ENCODE measurements at regions not wholly inside any gene's neighbourhood (a gene's known extent, or its start where the extent isn't known, plus 50 kb on each side); places are given as distances from the start of the nearest gene placed in this dataset.
A peak's percentile ranks its signal among the peaks of the same experiment; 100 is the strongest.

- Histone ChIP-seq H3K36me3 (ENCODE audit: control insufficient read depth, insufficient read depth, low read length) (no peaks in the 10 kb centered on the region), H3K27ac (ENCODE audit: low read length) (no peak overlapping the region), H3K4me1 (ENCODE audit: control insufficient read depth, insufficient read depth, low read length) (no peaks in the 10 kb centered on the region), H3K4me3 (ENCODE audit: low read length) (no peak overlapping the region), H3K27me3 (ENCODE audit: control insufficient read depth, insufficient read depth, low read length) (no peaks in the 10 kb centered on the region), H3K9me3 (ENCODE audit: control insufficient read depth, low read depth, low read length) (no peaks in the 10 kb centered on the region)
- no peak for DNase-seq
- 100% methylated on average over 3 of the region's 5 CpGs for WGBS (ENCODE audit: insufficient coverage, low lambda C conversion rate)
Observed at GRCh38 chr17:51486885-51487520, 226.7 kb downstream of the UTP18 start.

GRCh38 chr17:51487947-51488346 lies 227.6 kb downstream of the UTP18 start:
- Histone ChIP-seq H3K36me3 (ENCODE audit: control insufficient read depth, insufficient read depth, low read length) (no peaks in the 10 kb centered on the region), H3K4me3 (ENCODE audit: low read length) (no peak overlapping the region), H3K27me3 (ENCODE audit: control insufficient read depth, insufficient read depth, low read length) (no peaks in the 10 kb centered on the region), H3K9me3 (ENCODE audit: control insufficient read depth, low read depth, low read length) (no peaks in the 10 kb centered on the region), H3K27ac (ENCODE audit: low read length) (no peak overlapping the region), H3K4me1 (ENCODE audit: control insufficient read depth, insufficient read depth, low read length) (no peaks in the 10 kb centered on the region)
- DNase-seq = peak; percentile 5 to 7
- no CpG with 5 or more reads among the region's 14 CpGs for WGBS (ENCODE audit: insufficient coverage, low lambda C conversion rate)

- no peak for DNase-seq
- Histone ChIP-seq H3K27ac (ENCODE audit: low read length) (no peak overlapping the region), H3K27me3 (ENCODE audit: control insufficient read depth, insufficient read depth, low read length) (no peaks in the 10 kb centered on the region), H3K9me3 (ENCODE audit: control insufficient read depth, low read depth, low read length) (no peaks in the 10 kb centered on the region), H3K4me1 (ENCODE audit: control insufficient read depth, insufficient read depth, low read length) (no peaks in the 10 kb centered on the region), H3K36me3 (ENCODE audit: control insufficient read depth, insufficient read depth, low read length) (no peaks in the 10 kb centered on the region), H3K4me3 (ENCODE audit: low read length) (no peak overlapping the region)
- WGBS (ENCODE audit: insufficient coverage, low lambda C conversion rate) = 100% methylated on average over 1 of the region's 6 CpGs
Observed at GRCh38 chr17:51491416-51491815, 231.1 kb downstream of the UTP18 start.

- Histone ChIP-seq H3K36me3 (ENCODE audit: control insufficient read depth, insufficient read depth, low read length) (no peaks in the 10 kb centered on the region), H3K4me3 (ENCODE audit: low read length) (no peak overlapping the region), H3K4me1 (ENCODE audit: control insufficient read depth, insufficient read depth, low read length) (no peaks in the 10 kb centered on the region), H3K9me3 (ENCODE audit: control insufficient read depth, low read depth, low read length) (no peaks in the 10 kb centered on the region), H3K27me3 (ENCODE audit: control insufficient read depth, insufficient read depth, low read length) (no peaks in the 10 kb centered on the region), H3K27ac (ENCODE audit: low read length) (no peak overlapping the region)
- no CpG with 5 or more reads among the region's 2 CpGs for WGBS (ENCODE audit: insufficient coverage, low lambda C conversion rate)
- DNase-seq = no peak
Observed at GRCh38 chr17:51493206-51493605, 232.9 kb downstream of the UTP18 start.

- Histone ChIP-seq H3K9me3 (ENCODE audit: control insufficient read depth, low read depth, low read length) (no peaks in the 10 kb centered on the region), H3K4me3 (ENCODE audit: low read length) (no peak overlapping the region), H3K27me3 (ENCODE audit: control insufficient read depth, insufficient read depth, low read length) (no peaks in the 10 kb centered on the region), H3K36me3 (ENCODE audit: control insufficient read depth, insufficient read depth, low read length) (no peaks in the 10 kb centered on the region), H3K4me1 (ENCODE audit: control insufficient read depth, insufficient read depth, low read length) (no peaks in the 10 kb centered on the region), H3K27ac (ENCODE audit: low read length) (no peak overlapping the region)
- DNase-seq = no peak
- WGBS (ENCODE audit: insufficient coverage, low lambda C conversion rate) = 15% methylated on average over 1 of the region's 1 CpG
Observed at GRCh38 chr17:51496378-51496777, 236.0 kb downstream of the UTP18 start.

GRCh38 chr17:51499897-51500296 lies 239.6 kb downstream of the UTP18 start:
- H3K36me3 ChIP-seq (ENCODE audit: control insufficient read depth, insufficient read depth, low read length) = no peaks in the 10 kb centered on the region
- DNase-seq = no peak
- no CpG with 5 or more reads among the region's 1 CpG for WGBS (ENCODE audit: insufficient coverage, low lambda C conversion rate)

GRCh38 chr17:51500454-51500853 lies 240.1 kb downstream of the UTP18 start:
- no CpG with 5 or more reads among the region's 1 CpG for WGBS (ENCODE audit: insufficient coverage, low lambda C conversion rate)
- Histone ChIP-seq H3K4me1 (ENCODE audit: control insufficient read depth, insufficient read depth, low read length) (no peaks in the 10 kb centered on the region), H3K9me3 (ENCODE audit: control insufficient read depth, low read depth, low read length) (no peaks in the 10 kb centered on the region), H3K27me3 (ENCODE audit: control insufficient read depth, insufficient read depth, low read length) (no peaks in the 10 kb centered on the region), H3K27ac (ENCODE audit: low read length) (no peak overlapping the region), H3K36me3 (ENCODE audit: control insufficient read depth, insufficient read depth, low read length) (no peaks in the 10 kb centered on the region), H3K4me3 (ENCODE audit: low read length) (no peak overlapping the region)
- no peak for DNase-seq

More at GRCh38 chr17:51499897-51500296, 239.6 kb downstream of the UTP18 start:
- Histone ChIP-seq H3K27me3 (ENCODE audit: control insufficient read depth, insufficient read depth, low read length) (no peaks in the 10 kb centered on the region), H3K9me3 (ENCODE audit: control insufficient read depth, low read depth, low read length) (no peaks in the 10 kb centered on the region), H3K4me3 (ENCODE audit: low read length) (no peak overlapping the region), H3K27ac (ENCODE audit: low read length) (no peak overlapping the region), H3K4me1 (ENCODE audit: control insufficient read depth, insufficient read depth, low read length) (no peaks in the 10 kb centered on the region)

- Histone ChIP-seq H3K27ac (ENCODE audit: low read length) (no peak overlapping the region), H3K4me3 (ENCODE audit: low read length) (no peak overlapping the region), H3K36me3 (ENCODE audit: control insufficient read depth, insufficient read depth, low read length) (no peaks in the 10 kb centered on the region), H3K9me3 (ENCODE audit: control insufficient read depth, low read depth, low read length) (no peaks in the 10 kb centered on the region), H3K4me1 (ENCODE audit: control insufficient read depth, insufficient read depth, low read length) (no peaks in the 10 kb centered on the region), H3K27me3 (ENCODE audit: control insufficient read depth, insufficient read depth, low read length) (peaks cover 3% of the 10 kb centered on the region)
- DNase-seq = no peak
- WGBS (ENCODE audit: insufficient coverage, low lambda C conversion rate) = 100% methylated on average over 1 of the region's 1 CpG
Observed at GRCh38 chr17:51505450-51505849, 245.1 kb downstream of the UTP18 start.

- Histone ChIP-seq H3K4me1 (ENCODE audit: control insufficient read depth, insufficient read depth, low read length) (no peaks in the 10 kb centered on the region), H3K27ac (ENCODE audit: low read length) (no peak overlapping the region), H3K9me3 (ENCODE audit: control insufficient read depth, low read depth, low read length) (no peaks in the 10 kb centered on the region), H3K4me3 (ENCODE audit: low read length) (no peak overlapping the region), H3K27me3 (ENCODE audit: control insufficient read depth, insufficient read depth, low read length) (peaks cover 3% of the 10 kb centered on the region), H3K36me3 (ENCODE audit: control insufficient read depth, insufficient read depth, low read length) (no peaks in the 10 kb centered on the region)
- DNase-seq = no peak
- 100% methylated on average over 1 of the region's 2 CpGs for WGBS (ENCODE audit: insufficient coverage, low lambda C conversion rate)
Observed at GRCh38 chr17:51507444-51507843, 247.1 kb downstream of the UTP18 start.

- Histone ChIP-seq H3K4me1 (ENCODE audit: control insufficient read depth, insufficient read depth, low read length) (no peaks in the 10 kb centered on the region), H3K9me3 (ENCODE audit: control insufficient read depth, low read depth, low read length) (no peaks in the 10 kb centered on the region), H3K27me3 (ENCODE audit: control insufficient read depth, insufficient read depth, low read length) (peaks cover 3% of the 10 kb centered on the region), H3K36me3 (ENCODE audit: control insufficient read depth, insufficient read depth, low read length) (no peaks in the 10 kb centered on the region), H3K4me3 (ENCODE audit: low read length) (no peak overlapping the region), H3K27ac (ENCODE audit: low read length) (no peak overlapping the region)
- no peak for DNase-seq
- no CpG with 5 or more reads among the region's 4 CpGs for WGBS (ENCODE audit: insufficient coverage, low lambda C conversion rate)
Observed at GRCh38 chr17:51508048-51508447, 247.7 kb downstream of the UTP18 start.

- Histone ChIP-seq H3K27me3 (ENCODE audit: control insufficient read depth, insufficient read depth, low read length) (peaks cover 3% of the 10 kb centered on the region), H3K27ac (ENCODE audit: low read length) (no peak overlapping the region), H3K4me1 (ENCODE audit: control insufficient read depth, insufficient read depth, low read length) (no peaks in the 10 kb centered on the region), H3K9me3 (ENCODE audit: control insufficient read depth, low read depth, low read length) (no peaks in the 10 kb centered on the region), H3K36me3 (ENCODE audit: control insufficient read depth, insufficient read depth, low read length) (no peaks in the 10 kb centered on the region), H3K4me3 (ENCODE audit: low read length) (no peak overlapping the region)
- no peak for DNase-seq
- no CpG with 5 or more reads among the region's 3 CpGs for WGBS (ENCODE audit: insufficient coverage, low lambda C conversion rate)
Observed at GRCh38 chr17:51510940-51511339, 250.6 kb downstream of the UTP18 start.

Measured in large intestine (tissue), 3 donors.